ENCODE measurements at regions not wholly inside any gene's neighbourhood (a gene's known extent, or its start where the extent isn't known, plus 50 kb on each side); places are given as distances from the start of the nearest gene placed in this dataset.

DNA sequence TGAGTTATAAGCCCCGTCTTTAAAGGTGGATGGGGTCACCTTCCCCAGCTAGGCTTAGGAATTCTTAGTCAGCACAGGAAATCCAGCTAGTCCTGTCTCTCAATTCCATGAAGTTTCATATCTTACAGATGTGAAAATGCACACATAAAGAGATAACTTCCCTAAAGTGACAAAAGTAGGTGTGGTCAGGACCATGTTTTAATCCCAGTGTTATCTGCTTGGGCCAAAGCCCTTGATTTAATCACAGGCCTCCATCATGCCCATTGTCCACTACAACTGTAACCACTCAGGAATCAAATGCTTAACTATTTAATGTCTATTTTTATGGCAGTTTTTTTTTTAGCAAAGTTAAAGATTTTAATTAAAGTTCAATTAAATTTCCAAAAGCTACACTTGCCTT lies 194.4 kb upstream of the BTG1 start:
- DNase-seq: no peak

DNA sequence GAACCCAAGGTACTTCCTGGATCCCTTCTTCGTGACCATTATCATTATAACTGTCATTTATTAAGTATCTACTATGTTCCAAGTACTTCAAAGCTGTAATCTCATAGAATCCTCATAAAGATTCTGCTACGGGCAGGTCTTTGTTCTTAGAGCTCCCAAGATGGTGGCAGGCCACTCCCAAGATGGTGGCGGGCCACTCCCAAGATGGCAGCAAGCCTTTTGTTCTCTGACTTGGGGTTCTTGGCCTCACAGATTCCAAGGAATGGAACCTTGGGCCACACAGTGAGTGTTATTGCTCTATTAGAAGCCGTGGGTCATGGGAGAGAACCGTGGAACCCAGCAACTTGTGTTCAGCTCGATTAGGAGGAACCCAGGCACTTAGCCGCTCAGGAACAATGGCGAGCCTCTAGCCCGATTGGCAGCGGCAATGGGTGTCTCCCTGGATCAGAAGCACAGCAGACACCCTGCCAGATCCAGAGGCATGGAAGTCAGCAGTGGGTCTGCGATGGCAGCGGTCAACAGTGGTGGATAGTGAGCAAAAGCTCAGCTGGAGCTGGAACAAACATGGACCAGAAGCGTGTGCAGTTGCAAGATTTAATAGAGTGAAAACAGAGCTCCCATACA lies 193.7 kb upstream of the BTG1 start:
- DNase-seq: no peak

DNA sequence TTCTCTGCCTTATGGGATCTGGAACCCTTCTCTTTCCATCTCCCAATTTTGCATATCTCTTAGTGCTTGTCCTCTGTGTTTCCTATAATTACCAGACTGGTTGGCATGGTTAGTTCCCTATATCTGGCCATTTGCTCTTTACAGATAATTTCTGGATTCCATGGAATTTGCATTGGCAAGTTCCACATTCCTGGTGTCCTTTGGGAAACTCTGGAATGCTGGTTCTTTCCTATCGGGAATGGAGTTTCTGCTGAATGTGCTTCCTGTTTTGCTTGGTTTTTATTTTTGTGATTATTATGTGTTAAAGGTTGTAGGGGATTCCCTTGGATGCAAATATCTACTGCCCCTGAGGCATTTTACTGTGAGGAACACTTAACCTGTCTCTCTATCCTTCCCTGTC lies 193.0 kb upstream of the BTG1 start:
- no peak for DNase-seq

DNA sequence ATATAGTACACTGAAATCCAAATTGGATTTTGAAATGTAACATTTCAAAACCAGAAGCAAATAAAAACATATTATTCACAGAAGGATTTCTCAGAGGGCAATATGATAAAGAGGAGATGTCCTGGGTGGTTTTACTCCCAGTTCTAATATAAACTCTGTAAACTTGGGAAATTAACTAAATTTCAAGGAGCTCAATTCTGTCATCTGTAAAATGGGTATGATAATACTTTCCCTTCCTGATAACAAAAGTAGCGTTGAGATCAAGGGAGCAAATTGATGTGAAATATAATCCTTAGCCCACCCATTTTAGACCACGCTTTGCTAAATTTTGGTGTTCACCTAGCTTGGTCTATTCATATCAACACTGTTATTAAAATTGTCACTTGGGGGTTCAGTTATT lies 192.5 kb upstream of the BTG1 start:
- no peak for DNase-seq

DNA sequence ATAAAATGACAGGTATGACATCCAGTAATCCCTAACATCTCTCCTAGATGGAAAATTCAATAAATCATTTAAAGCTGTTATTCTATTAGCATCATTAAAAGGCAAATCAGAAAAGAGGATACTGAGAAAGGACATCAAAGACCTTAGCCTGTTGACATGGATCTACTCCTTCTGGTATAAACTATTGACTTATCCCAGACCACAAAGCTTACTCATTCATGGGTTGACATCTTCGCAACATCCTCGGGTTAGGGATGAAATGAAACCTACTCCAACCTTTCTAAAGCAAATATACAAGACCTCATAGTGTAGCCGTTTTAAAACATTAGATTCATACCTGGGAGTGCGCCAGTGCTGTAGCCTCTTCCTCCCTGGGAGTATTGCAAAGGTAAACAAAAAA lies 191.5 kb upstream of the BTG1 start:
- DNase-seq: no peak

DNA sequence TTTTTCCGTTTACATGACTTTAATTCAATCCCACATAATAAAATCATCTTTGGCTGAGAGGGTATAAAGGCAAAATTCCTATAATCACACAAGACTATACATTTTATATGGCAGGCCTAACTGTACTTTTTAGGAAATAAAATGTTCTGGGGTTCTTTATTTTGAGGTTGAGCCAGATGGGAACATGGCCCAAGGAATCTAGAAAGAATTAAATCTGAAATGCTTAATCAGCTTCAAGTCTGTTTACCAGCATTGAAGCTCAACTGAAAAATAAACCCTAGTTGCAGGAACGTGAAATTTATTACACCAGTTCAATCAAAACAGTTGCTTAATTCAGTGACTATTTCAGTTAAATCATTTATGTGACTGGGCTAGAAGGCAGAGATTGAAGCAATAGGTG lies 191.0 kb upstream of the BTG1 start:
- no peak for DNase-seq

DNA sequence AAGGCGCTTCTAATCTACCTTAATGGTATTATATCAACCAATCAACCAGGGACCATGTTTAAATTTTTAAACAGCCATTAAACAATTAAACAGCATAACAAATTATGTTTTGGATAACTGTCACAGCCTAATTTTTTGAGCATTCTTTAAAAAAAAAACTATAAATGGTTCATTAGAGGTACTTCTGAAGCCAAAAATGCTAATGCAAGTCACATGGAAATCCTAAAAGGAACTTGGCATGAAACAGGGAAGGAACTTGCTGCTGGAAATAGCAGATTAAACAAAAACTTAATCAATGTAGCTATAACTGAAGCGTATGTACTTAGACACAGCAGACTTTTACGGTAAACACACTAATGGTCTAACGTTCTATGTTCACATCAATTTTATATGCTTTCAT lies 190.2 kb upstream of the BTG1 start:
- DNase-seq: peak in 1 of 2 experiments; percentile 9

DNA sequence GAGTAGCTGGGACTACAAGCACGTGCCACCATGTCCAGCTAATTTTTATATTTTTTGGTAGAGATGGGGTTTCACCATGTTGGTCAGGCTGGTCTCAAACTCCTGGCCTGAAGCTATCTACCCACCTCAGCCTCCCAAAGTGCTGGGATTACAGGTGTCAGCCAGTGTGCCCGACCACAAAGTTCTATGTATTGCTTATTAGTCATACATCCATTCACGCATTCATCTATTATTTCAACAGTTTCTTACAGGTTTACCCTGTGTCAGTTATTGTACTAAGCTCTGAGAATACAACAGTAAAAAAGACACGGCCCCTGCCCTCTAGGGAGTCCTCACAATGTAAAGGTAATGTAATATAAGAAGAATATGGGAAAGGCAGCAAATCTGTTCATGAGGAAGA lies 188.9 kb upstream of the BTG1 start:
- DNase-seq: no peak

DNA sequence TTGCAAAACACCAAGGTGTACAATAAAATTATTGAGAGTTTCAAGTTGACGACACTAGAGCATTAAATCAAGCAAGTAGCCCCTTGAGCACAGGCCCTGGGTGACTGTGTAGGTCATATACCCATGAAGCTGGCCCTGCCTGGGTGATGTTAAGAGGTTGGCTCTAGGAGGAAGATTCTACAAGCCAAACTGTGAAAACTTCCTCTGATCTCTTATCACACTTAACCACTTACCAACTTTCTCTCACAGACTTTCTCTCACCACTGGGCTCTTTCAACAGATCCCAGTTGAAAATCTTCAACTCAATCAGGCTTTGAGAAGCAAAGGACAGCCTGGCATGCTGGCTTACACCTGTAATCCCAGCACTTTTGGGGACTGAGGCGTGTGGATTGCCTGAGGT lies 186.9 kb upstream of the BTG1 start:
- DNase-seq: no peak

DNA sequence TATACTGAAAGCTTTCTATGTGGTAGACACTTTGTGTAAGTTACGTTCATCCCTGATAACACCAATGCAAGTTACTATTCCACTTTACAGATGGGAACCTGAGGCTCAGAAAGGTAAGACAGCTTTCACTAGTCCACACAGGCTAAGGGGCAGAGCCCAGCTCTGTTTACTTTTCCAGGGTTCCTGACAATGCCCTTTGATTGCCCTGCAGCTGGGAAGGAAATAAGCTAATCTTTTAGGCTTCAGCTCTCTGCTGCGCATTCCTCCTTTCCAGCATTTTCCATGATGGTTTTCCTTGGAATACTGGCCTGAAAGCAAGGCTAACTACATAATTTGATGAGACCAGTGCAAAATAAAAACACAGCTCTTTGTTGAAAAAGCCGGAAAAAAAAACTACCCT lies 185.7 kb upstream of the BTG1 start:
- no peak for DNase-seq

DNA sequence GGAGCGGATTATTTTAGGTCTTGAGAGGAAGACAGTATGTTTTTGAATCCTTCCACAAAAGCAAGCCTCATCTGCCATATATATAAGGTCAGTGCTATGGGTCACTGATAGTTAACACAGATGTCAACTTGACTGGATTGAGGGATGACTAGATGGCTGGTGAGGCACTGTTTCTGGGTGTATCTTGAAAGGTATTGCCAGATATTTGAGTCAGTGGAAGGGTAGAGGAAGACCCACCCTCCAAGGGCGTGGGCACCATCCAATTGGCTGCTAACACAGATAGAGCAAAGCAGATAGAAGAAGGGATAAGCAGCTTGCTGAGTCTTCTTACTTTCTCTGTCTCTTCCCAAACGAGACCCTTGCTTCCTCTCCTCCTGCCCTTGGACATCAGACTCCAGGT lies 185.0 kb upstream of the BTG1 start:
- DNase-seq: no peak

DNA sequence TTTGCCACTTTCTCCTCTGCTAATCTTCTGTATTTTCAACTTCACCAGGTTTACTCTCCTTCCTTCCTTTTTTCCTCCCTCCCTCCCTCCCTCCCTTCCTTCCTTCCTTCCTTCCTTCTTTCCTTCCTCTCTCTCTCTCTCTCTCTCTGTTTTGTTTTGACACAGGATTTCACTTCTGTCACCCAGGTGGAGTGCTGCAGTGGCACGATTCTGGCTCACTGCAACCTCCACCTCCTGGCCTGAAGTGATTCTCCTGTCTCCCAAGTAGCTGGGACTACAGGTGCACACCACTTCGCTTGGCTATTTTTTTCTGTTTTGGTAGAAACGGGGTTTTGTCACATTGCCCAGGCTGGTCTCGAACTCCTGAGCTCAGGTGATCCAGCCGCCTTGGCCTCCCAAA lies 181.2 kb upstream of the BTG1 start:
- no peak for DNase-seq

DNA sequence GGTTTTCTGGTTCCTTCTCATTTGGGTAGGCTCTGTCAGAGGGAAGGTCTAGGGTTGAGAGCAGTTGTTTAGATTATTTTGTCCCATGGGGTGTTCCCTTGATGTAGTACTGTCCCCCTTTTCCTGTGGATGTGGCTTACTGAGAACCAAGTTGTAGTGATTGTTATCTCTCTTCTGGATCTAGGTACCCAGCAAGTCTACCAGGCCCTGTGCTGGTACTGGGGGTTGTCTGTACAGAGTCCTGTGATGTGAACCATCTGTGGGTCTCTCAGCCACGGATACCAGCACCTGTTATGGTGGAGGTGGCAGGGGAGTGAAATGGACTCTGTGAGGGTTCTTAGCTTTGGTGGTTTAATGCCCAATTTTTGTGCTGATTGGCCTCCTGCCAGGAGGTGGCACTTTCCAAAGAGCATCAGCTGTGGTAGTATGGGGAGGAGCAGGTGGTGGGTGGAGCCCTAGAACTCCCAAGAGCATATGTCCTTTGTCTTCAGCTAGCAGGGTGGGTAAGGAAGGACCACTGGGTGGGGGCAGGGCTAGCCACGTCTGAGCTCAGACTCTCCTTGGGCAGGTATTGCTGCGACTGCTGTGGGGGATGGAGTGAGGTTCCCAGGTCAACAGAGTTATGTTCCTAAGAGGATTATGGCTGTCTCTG lies 179.3 kb upstream of the BTG1 start:
- no peak for DNase-seq

DNA sequence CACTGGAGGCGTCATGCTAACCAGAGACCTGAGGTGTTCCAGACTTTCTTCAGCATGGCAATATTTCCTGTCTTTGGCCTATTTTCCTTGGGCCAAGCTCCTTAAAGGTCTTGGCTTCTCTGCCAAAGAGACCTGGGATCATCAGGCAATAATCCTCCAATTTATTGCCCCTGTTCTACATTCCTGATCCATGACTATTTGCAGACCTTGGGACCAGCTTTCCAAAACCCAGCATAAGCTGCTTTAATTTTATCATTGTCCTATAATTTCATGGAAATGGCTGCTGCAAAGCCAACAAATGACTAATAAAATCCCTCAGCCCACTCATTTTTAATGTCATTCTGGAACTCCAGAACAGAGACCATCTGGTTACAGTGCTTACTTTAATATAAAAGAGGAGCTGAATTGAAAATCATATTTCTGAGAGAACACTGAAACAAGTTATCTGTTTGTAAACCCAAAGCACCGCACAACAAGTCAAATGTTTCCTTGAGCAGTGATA lies 166.9 kb upstream of the BTG1 start:
- DNase-seq: peak in 1 of 2 experiments; percentile 4

DNA sequence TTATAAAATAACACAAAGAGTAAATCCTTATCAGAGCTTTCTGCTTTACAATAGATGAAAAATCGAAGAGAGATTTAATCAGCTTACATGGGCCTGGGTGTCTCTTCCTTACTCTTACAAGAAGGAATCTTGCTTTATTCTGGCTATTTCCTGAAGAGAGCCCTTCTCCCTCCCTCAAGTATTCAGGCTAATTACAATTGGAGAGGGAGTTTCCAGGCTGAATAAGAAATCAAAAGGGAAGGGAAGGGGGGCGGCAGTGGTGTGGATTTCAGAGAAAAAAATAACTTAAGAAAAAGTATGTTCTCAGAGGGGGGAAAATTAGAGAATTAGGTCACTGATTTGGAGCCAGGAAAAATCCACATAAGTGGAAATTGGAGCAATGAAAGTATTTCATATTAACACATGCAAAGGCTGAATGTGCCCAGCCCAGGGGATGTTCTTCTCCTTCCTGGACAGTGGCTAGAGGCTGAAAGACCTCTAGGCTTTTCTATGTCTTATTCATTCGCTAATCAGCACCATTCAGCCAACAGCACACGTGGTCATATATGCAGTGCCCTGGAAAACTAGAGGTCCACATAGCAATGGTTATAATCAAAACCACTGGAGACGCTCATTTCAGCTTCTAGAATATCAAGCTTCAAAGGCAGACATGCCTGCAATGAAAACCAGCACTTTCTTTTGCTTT lies 158.9 kb upstream of the BTG1 start:
- no peak for DNase-seq

DNA sequence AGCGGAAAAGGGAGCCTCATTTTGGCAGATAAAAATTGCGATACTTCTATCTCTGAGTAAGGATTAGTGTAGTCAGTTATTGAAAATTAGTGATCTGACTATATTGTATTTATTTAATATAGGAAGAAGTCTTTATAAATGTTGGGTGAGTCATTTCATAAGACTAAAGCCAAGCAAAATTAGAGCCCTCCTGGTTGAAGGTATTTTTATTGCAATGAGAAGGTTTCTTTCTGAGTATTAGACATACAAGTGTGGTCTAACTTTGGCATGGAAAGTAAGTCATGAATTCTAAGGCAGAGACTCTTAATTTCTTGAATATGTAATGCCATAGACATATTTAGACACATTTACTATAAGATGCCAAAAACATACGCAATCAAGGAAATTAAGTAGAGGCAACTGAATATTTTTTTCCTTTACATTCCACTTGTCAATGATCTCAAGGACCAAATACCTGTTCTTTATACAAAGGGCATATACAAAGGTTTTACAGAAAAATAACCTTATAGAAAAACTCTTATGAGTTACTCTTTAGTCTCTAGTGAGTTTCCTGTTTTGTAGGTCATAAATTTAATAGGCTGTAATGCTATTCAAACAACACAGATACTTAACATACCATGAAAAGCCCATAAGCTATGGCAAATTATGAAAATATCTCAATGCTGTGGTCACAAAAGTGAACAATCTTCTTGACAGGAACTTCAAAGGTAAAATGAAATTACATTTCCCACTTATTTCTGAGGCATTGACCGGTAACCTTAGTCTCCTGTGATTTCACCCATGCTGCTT lies 156.6 kb upstream of the BTG1 start:
- DNase-seq: no peak

DNA sequence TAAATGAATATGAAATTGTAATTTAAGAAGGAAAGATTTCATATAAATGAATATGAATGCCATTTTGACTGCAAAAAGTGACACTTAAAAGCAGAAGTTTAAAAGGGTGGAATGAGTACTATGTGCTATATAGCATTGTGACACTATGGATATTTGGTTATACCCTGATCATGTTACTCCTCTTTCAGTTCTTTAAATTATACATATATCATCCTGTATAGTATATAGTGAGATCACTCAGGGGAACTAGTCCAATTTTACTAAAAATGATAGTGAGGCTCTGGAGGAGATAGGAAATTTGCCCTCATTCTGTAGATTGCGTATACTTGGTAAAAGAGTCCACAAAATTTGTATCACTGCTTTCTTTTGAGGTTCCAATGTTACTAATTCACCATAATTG lies 155.7 kb upstream of the BTG1 start:
- no peak for DNase-seq

DNA sequence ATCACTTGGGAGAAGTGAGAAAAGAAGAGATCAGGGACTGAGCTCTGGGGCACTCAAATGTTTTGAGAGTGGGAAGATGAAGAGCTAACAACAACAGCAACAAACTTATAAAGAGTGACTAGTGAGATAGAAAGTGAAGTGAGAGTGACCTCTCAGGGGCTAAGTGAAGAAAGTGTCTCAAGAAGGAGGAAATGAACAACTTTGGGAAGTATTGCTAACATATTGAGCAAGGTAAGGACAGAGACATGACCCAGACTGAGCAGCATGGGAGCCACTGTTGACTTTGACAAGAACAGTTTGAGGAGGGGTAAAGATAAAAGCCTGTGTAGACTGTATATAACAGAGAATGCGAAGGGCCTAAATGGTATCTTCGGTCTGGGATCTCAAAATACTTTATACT lies 155.1 kb upstream of the BTG1 start:
- no peak for DNase-seq

DNA sequence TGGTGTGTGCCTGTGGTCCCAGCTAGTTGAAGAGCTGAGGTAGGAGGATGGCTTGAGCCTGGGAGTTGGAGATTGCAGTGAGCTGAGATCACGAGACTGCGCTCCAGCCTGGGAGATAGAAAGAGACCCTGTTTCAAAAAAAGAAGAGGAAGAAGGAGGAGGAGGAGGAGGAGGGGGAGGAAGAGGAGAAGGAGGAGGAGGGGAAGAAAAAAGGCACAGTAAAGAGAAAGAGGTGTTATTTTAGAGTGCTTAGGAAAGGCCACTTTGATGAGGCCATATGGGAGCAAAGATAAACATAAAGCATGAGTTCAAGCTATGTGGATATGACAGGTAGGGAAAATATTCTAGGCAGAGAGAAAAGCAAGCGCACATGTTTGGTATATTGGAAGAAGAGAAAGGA lies 154.1 kb upstream of the BTG1 start:
- no peak for DNase-seq

DNA sequence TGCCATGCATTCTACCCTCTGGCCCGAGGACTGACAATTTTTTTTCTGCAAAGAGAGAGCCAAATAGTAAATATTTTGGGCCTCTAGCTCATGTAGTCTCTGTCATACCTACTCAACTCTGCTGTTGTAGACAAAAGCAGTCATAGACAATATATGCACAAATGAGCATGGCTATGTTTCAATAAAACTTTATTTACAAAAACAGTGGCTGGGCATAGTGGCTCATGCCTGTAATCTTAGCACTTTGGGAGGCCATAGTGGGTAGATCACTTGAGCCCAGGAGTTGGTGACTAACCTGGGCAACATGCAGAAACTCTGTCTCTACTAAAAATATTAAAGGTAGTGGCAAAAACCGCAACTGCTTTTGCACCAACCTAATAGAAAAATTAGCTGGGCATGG lies 153.7 kb upstream of the BTG1 start:
- no peak for DNase-seq

DNA sequence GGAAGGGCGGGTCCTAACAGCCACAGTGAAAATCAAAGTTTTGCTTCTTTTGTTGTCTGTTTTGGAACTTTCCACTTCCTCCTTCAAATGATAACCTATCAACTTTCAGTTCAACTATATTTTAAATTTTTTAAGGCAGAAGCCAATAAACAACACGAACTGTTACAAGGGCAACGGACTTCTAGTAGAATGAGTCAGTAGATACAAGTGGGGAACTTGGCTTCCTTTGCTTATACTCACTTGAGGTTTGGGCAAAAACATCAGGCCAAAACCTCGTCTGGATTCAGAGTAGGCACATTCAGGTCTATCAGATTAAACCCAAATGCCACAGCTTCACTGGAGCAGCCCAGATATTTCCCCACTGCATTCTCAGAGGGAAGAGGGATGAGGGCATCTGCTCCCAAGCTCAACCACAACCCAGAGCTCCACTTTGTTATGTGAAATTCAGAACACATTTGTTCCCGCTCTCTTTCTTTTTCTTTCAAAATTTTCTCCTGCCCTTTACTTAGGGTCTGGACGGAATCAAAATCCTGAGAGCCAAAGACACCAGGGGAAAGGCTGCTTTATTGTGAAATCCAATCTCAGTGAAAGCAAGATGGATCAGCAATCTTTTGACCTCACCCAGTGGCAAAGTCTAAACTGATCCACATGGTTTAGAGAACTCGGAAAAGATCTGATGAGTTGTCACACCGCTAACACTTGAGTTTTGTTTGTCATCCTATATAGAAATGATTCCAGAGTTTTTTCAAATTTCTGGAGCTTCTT lies 152.5 kb upstream of the BTG1 start:
- DNase-seq: no peak

DNA sequence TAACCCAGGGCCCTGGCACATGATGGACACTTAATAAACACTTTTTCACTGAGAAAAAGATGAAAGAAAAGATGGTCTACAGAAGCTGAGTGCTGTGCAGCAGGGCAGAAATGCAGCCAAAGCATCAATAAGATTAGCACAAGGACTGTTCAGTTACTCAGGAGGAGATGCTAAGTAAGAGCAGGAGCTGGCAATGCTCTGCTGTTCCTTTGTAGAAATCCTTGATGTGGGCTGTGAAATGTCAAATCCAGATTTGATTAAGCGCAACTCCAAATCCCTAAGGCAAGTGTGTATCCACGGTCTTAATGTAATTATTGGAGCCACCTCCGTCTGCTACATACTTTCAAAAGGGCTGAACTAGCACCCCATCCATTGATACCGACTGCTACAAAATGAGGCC lies 151.8 kb upstream of the BTG1 start:
- no peak for DNase-seq

DNA sequence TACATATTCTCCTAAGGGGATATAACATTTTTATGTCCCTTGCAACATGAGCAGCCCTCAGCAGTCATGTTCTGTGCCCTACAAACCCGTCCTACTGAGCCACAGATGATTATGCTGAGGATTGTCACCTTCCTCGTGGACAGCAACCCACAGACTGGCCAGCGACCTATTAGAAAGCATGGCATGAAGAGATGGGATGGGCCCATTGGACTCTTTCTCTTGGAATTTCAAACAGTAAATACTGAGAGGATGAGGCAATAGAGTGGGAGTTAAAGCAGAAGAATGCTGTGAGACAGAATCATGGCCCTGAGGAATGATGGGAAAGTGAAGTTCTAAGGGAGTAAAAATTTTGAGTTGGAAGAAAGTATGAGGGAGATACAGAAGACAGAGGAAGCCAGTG lies 149.9 kb upstream of the BTG1 start:
- no peak for DNase-seq

Measured in NCI-H446 (cell line).